ENCODE measurements at regions not wholly inside any gene's neighbourhood (a gene's known extent, or its start where the extent isn't known, plus 50 kb on each side); places are given as distances from the start of the nearest gene placed in this dataset.

DNA sequence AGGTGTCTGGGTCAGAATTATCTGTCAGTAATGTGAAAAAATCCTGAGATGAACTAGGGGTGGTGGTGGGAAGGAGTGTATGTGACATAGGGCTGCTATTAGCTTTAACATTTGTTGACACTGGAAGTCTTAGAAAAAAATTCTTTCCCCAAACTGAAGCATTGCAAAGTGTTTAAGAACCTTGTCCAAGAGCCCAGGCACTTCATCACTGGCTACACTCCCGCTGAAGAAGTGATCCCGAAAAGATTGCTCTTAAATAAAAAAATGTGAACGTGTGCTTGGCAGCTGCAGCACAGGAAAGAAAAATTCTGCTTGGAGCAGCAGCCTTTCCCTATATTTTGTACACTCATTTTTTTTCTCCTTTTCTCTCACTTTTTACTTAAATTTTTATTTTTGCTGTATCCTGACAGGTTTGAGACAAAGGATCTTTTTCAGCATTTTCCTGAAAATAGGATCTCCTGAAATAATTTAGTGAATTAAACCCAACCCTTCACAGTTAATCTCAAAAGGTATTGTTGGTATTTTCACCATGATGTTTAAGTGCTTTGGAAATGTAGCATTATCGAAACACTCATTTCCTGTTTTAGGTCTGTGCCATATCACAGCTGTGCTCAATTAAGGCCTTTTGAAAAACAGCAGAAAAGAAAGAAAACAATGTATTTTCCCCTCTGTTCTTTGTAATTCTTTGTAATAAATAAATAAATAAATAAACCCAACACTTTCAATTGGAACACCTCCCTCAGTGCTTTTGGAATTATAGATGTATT lies 477.6 kb downstream of the ZNF385D start:
- TF ChIP-seq EZH2 (IDR thresholded peaks at IDR 0.05; ENCODE audit: borderline replicate concordance, insufficient read depth, low read length, poor library complexity, severe bottlenecking) = no peak
- TF ChIP-seq, protein P1, sequence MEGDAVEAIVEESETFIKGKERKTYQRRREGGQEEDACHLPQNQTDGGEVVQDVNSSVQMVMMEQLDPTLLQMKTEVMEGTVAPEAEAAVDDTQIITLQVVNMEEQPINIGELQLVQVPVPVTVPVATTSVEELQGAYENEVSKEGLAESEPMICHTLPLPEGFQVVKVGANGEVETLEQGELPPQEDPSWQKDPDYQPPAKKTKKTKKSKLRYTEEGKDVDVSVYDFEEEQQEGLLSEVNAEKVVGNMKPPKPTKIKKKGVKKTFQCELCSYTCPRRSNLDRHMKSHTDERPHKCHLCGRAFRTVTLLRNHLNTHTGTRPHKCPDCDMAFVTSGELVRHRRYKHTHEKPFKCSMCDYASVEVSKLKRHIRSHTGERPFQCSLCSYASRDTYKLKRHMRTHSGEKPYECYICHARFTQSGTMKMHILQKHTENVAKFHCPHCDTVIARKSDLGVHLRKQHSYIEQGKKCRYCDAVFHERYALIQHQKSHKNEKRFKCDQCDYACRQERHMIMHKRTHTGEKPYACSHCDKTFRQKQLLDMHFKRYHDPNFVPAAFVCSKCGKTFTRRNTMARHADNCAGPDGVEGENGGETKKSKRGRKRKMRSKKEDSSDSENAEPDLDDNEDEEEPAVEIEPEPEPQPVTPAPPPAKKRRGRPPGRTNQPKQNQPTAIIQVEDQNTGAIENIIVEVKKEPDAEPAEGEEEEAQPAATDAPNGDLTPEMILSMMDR (IDR thresholded peaks at IDR 0.05; ENCODE audit: poor library complexity, severe bottlenecking) = no peak

All from neural cell (in vitro differentiated cells).